ENCODE measurements at regions not wholly inside any gene's neighbourhood (a gene's known extent, or its start where the extent isn't known, plus 50 kb on each side); places are given as distances from the start of the nearest gene placed in this dataset.

- Mint-ChIP-seq H3K4me3 (no peak overlapping the region), H3K9me3 (ENCODE audit: low read depth) (peaks cover 9% of the 10 kb centered on the region), H3K36me3 (no peaks in the 10 kb centered on the region), H3K27me3 (no peaks in the 10 kb centered on the region), H3K27ac (no peak overlapping the region), H3K4me1 (no peaks in the 10 kb centered on the region)
- CTCF ChIA-PET: no interaction called here
- ATAC-seq (no peak), DNase-seq (no peak)
Observed at GRCh38 chr10:107618504-107618994, 454.0 kb upstream of the SORCS1 start.

GRCh38 chr10:107616463-107617410 lies 452.2 kb upstream of the SORCS1 start:
- ATAC-seq (no peak), DNase-seq (no peak)
- Mint-ChIP-seq H3K4me3 (no peak overlapping the region), H3K9me3 (ENCODE audit: low read depth) (peaks cover 9% of the 10 kb centered on the region), H3K27ac (no peak overlapping the region), H3K27me3 (no peaks in the 10 kb centered on the region), H3K4me1 (no peaks in the 10 kb centered on the region), H3K36me3 (no peaks in the 10 kb centered on the region)
- CTCF ChIA-PET: no interaction called here

GRCh38 chr10:107616031-107616430 lies 451.5 kb upstream of the SORCS1 start:
- Mint-ChIP-seq H3K36me3 (no peaks in the 10 kb centered on the region), H3K4me1 (no peaks in the 10 kb centered on the region), H3K27ac (no peak overlapping the region), H3K27me3 (no peaks in the 10 kb centered on the region), H3K9me3 (ENCODE audit: low read depth) (peaks cover 9% of the 10 kb centered on the region), H3K4me3 (no peak overlapping the region)
- ATAC-seq (no peak), DNase-seq (no peak)
- CTCF ChIA-PET: no interaction called here

GRCh38 chr10:107614939-107615685 lies 450.6 kb upstream of the SORCS1 start:
- H3K4me3 Mint-ChIP-seq: no peak overlapping the region
- H3K36me3 Mint-ChIP-seq: no peaks in the 10 kb centered on the region
- CTCF ChIA-PET: no interaction called here
- ATAC-seq (no peak), DNase-seq (no peak)
- no peaks in the 10 kb centered on the region for H3K27me3 Mint-ChIP-seq
- no peaks in the 10 kb centered on the region for H3K4me1 Mint-ChIP-seq
- no peak overlapping the region for H3K27ac Mint-ChIP-seq
- H3K9me3 Mint-ChIP-seq (ENCODE audit: low read depth): peaks cover 5% of the 10 kb centered on the region

GRCh38 chr10:107611115-107611514 lies 446.6 kb upstream of the SORCS1 start:
- Mint-ChIP-seq H3K4me1 (no peaks in the 10 kb centered on the region), H3K9me3 (ENCODE audit: low read depth) (peaks cover 4% of the 10 kb centered on the region), H3K27me3 (no peaks in the 10 kb centered on the region), H3K27ac (no peak overlapping the region), H3K4me3 (no peak overlapping the region), H3K36me3 (no peaks in the 10 kb centered on the region)
- ATAC-seq: no peak
- no peak for DNase-seq
- CTCF ChIA-PET: no interaction called here

GRCh38 chr10:107589081-107589480 lies 424.6 kb upstream of the SORCS1 start:
- ATAC-seq: no peak
- Mint-ChIP-seq H3K4me1 (no peaks in the 10 kb centered on the region), H3K4me3 (no peak overlapping the region), H3K27me3 (no peaks in the 10 kb centered on the region), H3K9me3 (ENCODE audit: low read depth) (peaks cover 14% of the 10 kb centered on the region), H3K27ac (no peak overlapping the region), H3K36me3 (no peaks in the 10 kb centered on the region)
- no peak for DNase-seq
- CTCF ChIA-PET: no interaction called here

- Mint-ChIP-seq H3K9me3 (ENCODE audit: low read depth) (peaks cover 16% of the 10 kb centered on the region), H3K27ac (no peak overlapping the region), H3K4me1 (no peaks in the 10 kb centered on the region), H3K27me3 (no peaks in the 10 kb centered on the region), H3K4me3 (no peak overlapping the region), H3K36me3 (no peaks in the 10 kb centered on the region)
- CTCF ChIA-PET: no interaction called here
- DNase-seq (no peak), ATAC-seq (no peak)
Observed at GRCh38 chr10:107585630-107586029, 421.1 kb upstream of the SORCS1 start.

GRCh38 chr10:107583974-107584373 lies 419.5 kb upstream of the SORCS1 start:
- peaks cover 16% of the 10 kb centered on the region for H3K9me3 Mint-ChIP-seq (ENCODE audit: low read depth)
- ATAC-seq (no peak), DNase-seq (no peak)
- CTCF ChIA-PET: no interaction called here
- H3K36me3 Mint-ChIP-seq: no peaks in the 10 kb centered on the region
- H3K27me3 Mint-ChIP-seq: no peaks in the 10 kb centered on the region
- H3K4me1 Mint-ChIP-seq: no peaks in the 10 kb centered on the region
- H3K27ac Mint-ChIP-seq: no peak overlapping the region
- H3K4me3 Mint-ChIP-seq: no peak overlapping the region

- DNase-seq: no peak
- H3K27ac Mint-ChIP-seq: no peak overlapping the region
- H3K4me3 Mint-ChIP-seq: no peak overlapping the region
- CTCF ChIA-PET: no interaction called here
- ATAC-seq: no peak
- H3K27me3 Mint-ChIP-seq: no peaks in the 10 kb centered on the region
- H3K36me3 Mint-ChIP-seq: no peaks in the 10 kb centered on the region
- peaks cover 14% of the 10 kb centered on the region for H3K9me3 Mint-ChIP-seq (ENCODE audit: low read depth)
- H3K4me1 Mint-ChIP-seq: no peaks in the 10 kb centered on the region
Observed at GRCh38 chr10:107579970-107580369, 415.5 kb upstream of the SORCS1 start.

GRCh38 chr10:107577221-107577620 lies 412.7 kb upstream of the SORCS1 start:
- no peak overlapping the region for H3K27ac Mint-ChIP-seq
- H3K36me3 Mint-ChIP-seq: no peaks in the 10 kb centered on the region
- H3K4me3 Mint-ChIP-seq: no peak overlapping the region
- peaks cover 3% of the 10 kb centered on the region for H3K9me3 Mint-ChIP-seq (ENCODE audit: low read depth)
- no peaks in the 10 kb centered on the region for H3K4me1 Mint-ChIP-seq
- no peak for ATAC-seq
- H3K27me3 Mint-ChIP-seq: no peaks in the 10 kb centered on the region
- no peak for DNase-seq
- CTCF ChIA-PET: no interaction called here

- H3K4me1 Mint-ChIP-seq: no peaks in the 10 kb centered on the region
- ATAC-seq (no peak), DNase-seq (no peak)
- H3K27me3 Mint-ChIP-seq: no peaks in the 10 kb centered on the region
- H3K9me3 Mint-ChIP-seq (ENCODE audit: low read depth): peaks cover 3% of the 10 kb centered on the region
- no peaks in the 10 kb centered on the region for H3K36me3 Mint-ChIP-seq
- H3K27ac Mint-ChIP-seq: no peak overlapping the region
- CTCF ChIA-PET: no interaction called here
- no peak overlapping the region for H3K4me3 Mint-ChIP-seq
Observed at GRCh38 chr10:107576746-107577145, 412.2 kb upstream of the SORCS1 start.

- H3K27me3 Mint-ChIP-seq: no peaks in the 10 kb centered on the region
- no peak overlapping the region for H3K27ac Mint-ChIP-seq
- H3K4me3 Mint-ChIP-seq: no peak overlapping the region
- H3K36me3 Mint-ChIP-seq: no peaks in the 10 kb centered on the region
- H3K9me3 Mint-ChIP-seq (ENCODE audit: low read depth): peaks cover 7% of the 10 kb centered on the region
- no peak for ATAC-seq
- CTCF ChIA-PET: no interaction called here
- DNase-seq: no peak
- H3K4me1 Mint-ChIP-seq: no peaks in the 10 kb centered on the region
Observed at GRCh38 chr10:107565014-107565413, 400.5 kb upstream of the SORCS1 start.

GRCh38 chr10:107561136-107561650 lies 396.7 kb upstream of the SORCS1 start:
- DNase-seq (no peak), ATAC-seq (no peak)
- Mint-ChIP-seq H3K9me3 (ENCODE audit: low read depth) (peaks cover 14% of the 10 kb centered on the region), H3K27me3 (no peaks in the 10 kb centered on the region), H3K27ac (no peak overlapping the region), H3K4me3 (no peak overlapping the region), H3K4me1 (no peaks in the 10 kb centered on the region), H3K36me3 (no peaks in the 10 kb centered on the region)
- CTCF ChIA-PET: no interaction called here

GRCh38 chr10:107557916-107558315 lies 393.4 kb upstream of the SORCS1 start:
- H3K4me1 Mint-ChIP-seq: no peaks in the 10 kb centered on the region
- no peaks in the 10 kb centered on the region for H3K36me3 Mint-ChIP-seq
- CTCF ChIA-PET: no interaction called here
- H3K9me3 Mint-ChIP-seq (ENCODE audit: low read depth): peaks cover 15% of the 10 kb centered on the region
- H3K27me3 Mint-ChIP-seq: no peaks in the 10 kb centered on the region
- ATAC-seq (no peak), DNase-seq (no peak)
- H3K4me3 Mint-ChIP-seq: no peak overlapping the region
- H3K27ac Mint-ChIP-seq: no peak overlapping the region

Measured in activated CD8-positive, alpha-beta memory T cell treated with anti-CD3 and anti-CD28 coated beads, Interleukin-2, amount 10 ng/mL, durations not matched to agents 7 days and 5 days (primary cell).